Epithelial cell of esophagus (primary cell): ENCODE measurements at regions not wholly inside any gene's neighbourhood (a gene's known extent, or its start where the extent isn't known, plus 50 kb on each side); places are given as distances from the start of the nearest gene placed in this dataset.

Source experiments
- DNase-seq: peaks from one replicate; pipeline ENCODE4 v3.0.0; 2010; ENCODE audit warnings: low read depth
- H3K4me3 ChIP-seq: 2 replicates; pipeline ENCODE4 v1.5.1; 2011; ENCODE audit warnings: mild to moderate bottlenecking, low read length, control low read depth
- CTCF ChIP-seq: IDR thresholded peaks from 2 replicates; pipeline ENCODE4 v1.5.1; 2011; ENCODE audit warnings: low read depth, mild to moderate bottlenecking, low read length, control low read depth, inconsistent platforms; ENCODE audit not compliant: insufficient read depth; ENCODE audit errors: missing control alignments

GRCh38 chr18:73407506-73407905, 539.7 kb upstream of the NETO1 start:
- peak; percentile 24 for DNase-seq
- no peak for TF ChIP-seq CTCF
- H3K4me3 ChIP-seq, result no peak overlapping the region

- H3K4me3 ChIP-seq, result no peak overlapping the region
- no peak for DNase-seq
- TF ChIP-seq CTCF, result no peak
Observed at GRCh38 chr18:73384246-73384645, 516.5 kb upstream of the NETO1 start.

- no peak overlapping the region for H3K4me3 ChIP-seq
- DNase-seq, result peak; percentile 24
- TF ChIP-seq CTCF, result no peak
Observed at GRCh38 chr18:73381699-73382036, 513.9 kb upstream of the NETO1 start.

GRCh38 chr18:73381016-73381698, 513.4 kb upstream of the NETO1 start:
- peak; percentile 5 for DNase-seq
- no peak for TF ChIP-seq CTCF
- H3K4me3 ChIP-seq, result no peak overlapping the region

- no peak for TF ChIP-seq CTCF
- H3K4me3 ChIP-seq, result no peak overlapping the region
- no peak for DNase-seq
Observed at GRCh38 chr18:73366713-73367112, 498.9 kb upstream of the NETO1 start.

GRCh38 chr18:73365018-73365417, 497.2 kb upstream of the NETO1 start:
- TF ChIP-seq CTCF, result no peak
- H3K4me3 ChIP-seq, result no peak overlapping the region
- DNase-seq, result peak; percentile 5

- H3K4me3 ChIP-seq, result no peak overlapping the region
- TF ChIP-seq CTCF, result no peak
- DNase-seq, result no peak
Observed at GRCh38 chr18:73355121-73355520, 487.3 kb upstream of the NETO1 start.
